ENCODE measurements at regions not wholly inside any gene's neighbourhood (a gene's known extent, or its start where the extent isn't known, plus 50 kb on each side); places are given as distances from the start of the nearest gene placed in this dataset.

- TF ChIP-seq CTCF (conservative IDR thresholded peaks at IDR 0.05; ENCODE audit: low read depth, low read length) (no peak), RAD21 (IDR thresholded peaks at IDR 0.05; ENCODE audit: low read length) (no peak), RCOR1 (IDR thresholded peaks at IDR 0.05; ENCODE audit: insufficient replicate concordance, low read length) (no peak), MXI1 (IDR thresholded peaks at IDR 0.05; ENCODE audit: borderline replicate concordance, low read depth, low read length) (no peak), POLR2A (IDR thresholded peaks at IDR 0.05; ENCODE audit: low read depth, low read length) (no peak), MAZ (IDR thresholded peaks at IDR 0.05; ENCODE audit: borderline replicate concordance, low read depth, low read length) (no peak), RFX5 (IDR thresholded peaks at IDR 0.05; ENCODE audit: low read depth, low read length) (no peak), USF2 (IDR thresholded peaks at IDR 0.05; ENCODE audit: low read depth, low read length) (no peak), BHLHE40 (IDR thresholded peaks at IDR 0.05; ENCODE audit: low read depth, low read length) (no peak), MAFK (IDR thresholded peaks at IDR 0.05; ENCODE audit: low read depth, low read length) (no peak), CHD1 (IDR thresholded peaks at IDR 0.05; ENCODE audit: low read depth, low read length) (no peak), CEBPB (IDR thresholded peaks at IDR 0.05; ENCODE audit: low read depth, low read length) (no peak), SMC3 (IDR thresholded peaks at IDR 0.05; ENCODE audit: low read depth, low read length) (no peak)
Measured at GRCh38 chr5:94082405-94082804, 341.0 kb upstream of the POU5F2 start.
